Astrocyte of the cerebellum (primary cell): ENCODE measurements at regions not wholly inside any gene's neighbourhood (a gene's known extent, or its start where the extent isn't known, plus 50 kb on each side); places are given as distances from the start of the nearest gene placed in this dataset.

Source experiments
- DNase-seq: peaks from one replicate; pipeline ENCODE4 v3.0.0-alpha.2; 2011; ENCODE audit warnings: low read depth
- H3K4me3 ChIP-seq: 2 replicates; pipeline ENCODE4 v1.5.1; 2011; ENCODE audit warnings: mild to moderate bottlenecking, low read depth, low read length, moderate library complexity
- CTCF ChIP-seq: IDR thresholded peaks from 2 replicates; pipeline ENCODE4 v1.5.1; 2012; ENCODE audit warnings: low read length, low read depth, moderate library complexity, mild to moderate bottlenecking; ENCODE audit errors: missing control alignments
- in situ Hi-C: cut with HindIII; loops from 2 replicates; pipeline ENCODE4 v1.10.0; 2017; ENCODE audit warnings: low sequenced_read_pairs

GRCh38 chr2:125857971-125858794, 797.8 kb upstream of the GYPC start:
- no peak for TF ChIP-seq CTCF
- in situ Hi-C loops, result no loop called here
- H3K4me3 ChIP-seq, result no peak overlapping the region
- DNase-seq, result no peak

- in situ Hi-C loops, result no loop called here
- DNase-seq, result no peak
- H3K4me3 ChIP-seq, result no peak overlapping the region
- no peak for TF ChIP-seq CTCF
These were observed 794.5 kb upstream of the GYPC start for GRCh38 chr2:125861461-125861860.

GRCh38 chr2:125867908-125868307, 788.0 kb upstream of the GYPC start:
- DNase-seq, result no peak
- H3K4me3 ChIP-seq, result no peak overlapping the region
- TF ChIP-seq CTCF, result no peak
- in situ Hi-C loops, result no loop called here

GRCh38 chr2:125870264-125870663, 785.7 kb upstream of the GYPC start:
- no peak for TF ChIP-seq CTCF
- no peak for DNase-seq
- H3K4me3 ChIP-seq, result no peak overlapping the region
- in situ Hi-C loops, result no loop called here

- no peak overlapping the region for H3K4me3 ChIP-seq
- DNase-seq, result no peak
- no peak for TF ChIP-seq CTCF
- in situ Hi-C loops, result no loop called here
These were observed 785.2 kb upstream of the GYPC start for GRCh38 chr2:125870746-125871145.

GRCh38 chr2:125874564-125874963, 781.4 kb upstream of the GYPC start:
- in situ Hi-C loops, result no loop called here
- no peak for DNase-seq
- H3K4me3 ChIP-seq, result no peak overlapping the region
- TF ChIP-seq CTCF, result no peak

GRCh38 chr2:125885340-125885739, 770.6 kb upstream of the GYPC start:
- in situ Hi-C loops, result no loop called here
- DNase-seq, result no peak
- no peak overlapping the region for H3K4me3 ChIP-seq
- TF ChIP-seq CTCF, result no peak
